Upper lobe of left lung (tissue), 6 donors: ENCODE measurements at regions not wholly inside any gene's neighbourhood (a gene's known extent, or its start where the extent isn't known, plus 50 kb on each side); places are given as distances from the start of the nearest gene placed in this dataset.
"Not testable (repeated sequence)": the region's sequence is repeated elsewhere in the genome, so short reads cannot be mapped to it uniquely, and the experiment has no call there.

Experiments used
- ATAC-seq, 2 donors: fragments of 200-7000 bp; cut with Tn5 transposase; one replicate each; pipeline ENCODE4 v1.9.1; 2022; ENCODE audit warnings: mild to moderate bottlenecking in 2 of 2, moderate library complexity in 2 of 2; ENCODE audit not compliant: low FRiP score in 2 of 2
- DNase-seq, 2 donors: peaks; one replicate each; pipeline ENCODE4 v3.0.0-alpha.2; 2019 to 2020
- H3K27ac ChIP-seq, 4 donors: fragments of 200-600 bp; sonication (generic); one replicate each; pipeline ENCODE4 v1.5.1; 2016 to 2019
- H3K27me3 ChIP-seq, 4 donors: fragments of 200-600 bp; sonication (generic); one replicate each; pipeline ENCODE4 v1.5.1; 2017 to 2019
- H3K36me3 ChIP-seq, 4 donors: fragments of 200-600 bp; sonication (generic); one replicate each; pipeline ENCODE4 v1.5.1; 2016 to 2019
- H3K4me1 ChIP-seq, 4 donors: fragments of 200-600 bp; sonication (generic); one replicate each; pipeline ENCODE4 v1.5.1; 2018 to 2019
- H3K4me3 ChIP-seq, 4 donors: fragments of 200-600 bp; sonication (generic); one replicate each; pipeline ENCODE4 v1.5.1; 2017 to 2019; ENCODE audit warnings: mild to moderate bottlenecking in 2 of 4, moderate library complexity in 1 of 4
- H3K9me3 ChIP-seq, 4 donors: fragments of 200-600 bp; sonication (generic); one replicate each; pipeline ENCODE4 v1.5.1; 2018 to 2019
- EP300 ChIP-seq, 4 donors: sonication (generic); formaldehyde crosslinking; IDR thresholded peaks; one replicate each; pipeline ENCODE4 v1.5.1; 2017; ENCODE audit warnings: antibody characterized with exemption in 4 of 4, control low read depth in 2 of 4
- POLR2A ChIP-seq, 4 donors: fragments of 450-650 bp; IDR thresholded peaks; one replicate each; pipeline ENCODE4 v1.5.1; 2016 to 2017; ENCODE audit warnings: antibody characterized with exemption in 4 of 4, mild to moderate bottlenecking in 2 of 4
- POLR2AphosphoS5 ChIP-seq, 2 donors: sonication (generic); formaldehyde crosslinking; IDR thresholded peaks; one replicate each; pipeline ENCODE4 v1.5.1; 2017; ENCODE audit warnings: antibody characterized with exemption in 2 of 2
- WGBS, 2 donors: methylation state at CpG; one replicate each; pipeline ENCODE4 v1.1.5; 2017 to 2018; 5-methylcytosine and 5-hydroxymethylcytosine counted together
- TF ChIP-seq, protein P1 (sequence below), 6 experiments: fragments of 450-650 bp in 4 of 6; fragments of 200-600 bp in 2 of 6; sonication (generic) in 2 of 6; IDR thresholded peaks; one replicate each; pipeline ENCODE4 v1.5.1; 2016 to 2019; ENCODE audit warnings: antibody characterized with exemption in 6 of 6
- donor health status: DM: no; HTN: no; CAD: no; lungs with moderate emphysema.
- donor health status: DM: no; HTN: yes; CAD: no; lungs with severe emphysema.

GRCh38 chrX:76550016-76550415 is 122.5 kb downstream of the MAGEE1 start:
- ATAC-seq (no peak), DNase-seq (no peak)
- Histone ChIP-seq H3K27ac (no peak overlapping the region), H3K4me3 (no peak overlapping the region), H3K4me1 (no peaks in the 10 kb centered on the region), H3K36me3 (no peaks in the 10 kb centered on the region), H3K27me3 (no peaks in the 10 kb centered on the region), H3K9me3 (peaks cover 0 to 24% (median 6%) of the 10 kb centered on the region in 4 donors)
- WGBS, 2 donors: 40 to 80% methylated on average over 1 to 3 of the region's 3 CpGs
- TF ChIP-seq POLR2A (IDR thresholded peaks at IDR 0.05) (no peak), POLR2AphosphoS5 (IDR thresholded peaks at IDR 0.05) (no peak)
- TF ChIP-seq, protein P1, sequence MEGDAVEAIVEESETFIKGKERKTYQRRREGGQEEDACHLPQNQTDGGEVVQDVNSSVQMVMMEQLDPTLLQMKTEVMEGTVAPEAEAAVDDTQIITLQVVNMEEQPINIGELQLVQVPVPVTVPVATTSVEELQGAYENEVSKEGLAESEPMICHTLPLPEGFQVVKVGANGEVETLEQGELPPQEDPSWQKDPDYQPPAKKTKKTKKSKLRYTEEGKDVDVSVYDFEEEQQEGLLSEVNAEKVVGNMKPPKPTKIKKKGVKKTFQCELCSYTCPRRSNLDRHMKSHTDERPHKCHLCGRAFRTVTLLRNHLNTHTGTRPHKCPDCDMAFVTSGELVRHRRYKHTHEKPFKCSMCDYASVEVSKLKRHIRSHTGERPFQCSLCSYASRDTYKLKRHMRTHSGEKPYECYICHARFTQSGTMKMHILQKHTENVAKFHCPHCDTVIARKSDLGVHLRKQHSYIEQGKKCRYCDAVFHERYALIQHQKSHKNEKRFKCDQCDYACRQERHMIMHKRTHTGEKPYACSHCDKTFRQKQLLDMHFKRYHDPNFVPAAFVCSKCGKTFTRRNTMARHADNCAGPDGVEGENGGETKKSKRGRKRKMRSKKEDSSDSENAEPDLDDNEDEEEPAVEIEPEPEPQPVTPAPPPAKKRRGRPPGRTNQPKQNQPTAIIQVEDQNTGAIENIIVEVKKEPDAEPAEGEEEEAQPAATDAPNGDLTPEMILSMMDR (IDR thresholded peaks at IDR 0.05): no peak

DNA sequence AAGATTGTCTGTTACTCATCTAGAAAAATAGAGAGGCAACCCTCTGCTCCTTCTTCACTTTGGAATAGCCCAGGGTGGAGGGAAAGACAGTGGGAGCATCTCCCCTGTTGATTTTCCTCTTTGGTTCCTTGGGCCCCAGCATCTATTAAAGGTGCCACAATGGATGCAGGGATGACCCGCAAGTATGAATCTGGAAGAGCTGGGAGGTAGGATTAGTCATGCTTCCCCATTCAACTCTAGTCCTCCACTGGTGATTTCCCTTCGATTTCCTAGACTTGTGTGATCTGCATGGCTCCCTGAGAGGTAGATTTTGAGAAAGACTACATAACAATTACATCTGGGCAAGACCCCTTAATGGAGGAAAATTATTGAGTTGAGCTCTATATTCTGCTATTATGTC is 127.8 kb downstream of the MAGEE1 start:
- no peak overlapping the region for H3K4me3 ChIP-seq
- no peak for ATAC-seq
- no peaks in the 10 kb centered on the region for H3K27me3 ChIP-seq
- no peaks in the 10 kb centered on the region for H3K36me3 ChIP-seq
- TF ChIP-seq EP300 (IDR thresholded peaks at IDR 0.05) (no peak), POLR2A (IDR thresholded peaks at IDR 0.05) (no peak), POLR2AphosphoS5 (IDR thresholded peaks at IDR 0.05) (no peak)
- TF ChIP-seq, protein P1 (IDR thresholded peaks at IDR 0.05): no peak
- peaks cover 2 to 59% (median 13%) of the 10 kb centered on the region in 4 donors for H3K9me3 ChIP-seq
- no peak for DNase-seq
- H3K4me1 ChIP-seq: no peaks in the 10 kb centered on the region
- 70 to 100% methylated on average over 2 of the region's 2 CpGs for WGBS, 2 donors
- no peak overlapping the region for H3K27ac ChIP-seq

GRCh38 chrX:76555816-76556215 is 128.3 kb downstream of the MAGEE1 start:
- Histone ChIP-seq H3K4me3 (no peak overlapping the region), H3K27me3 (no peaks in the 10 kb centered on the region), H3K36me3 (no peaks in the 10 kb centered on the region), H3K27ac (no peak overlapping the region), H3K9me3 (peaks cover 2 to 64% (median 13%) of the 10 kb centered on the region in 4 donors), H3K4me1 (no peaks in the 10 kb centered on the region)
- DNase-seq (no peak), ATAC-seq (no peak)
- TF ChIP-seq POLR2AphosphoS5 (IDR thresholded peaks at IDR 0.05): no peak
- TF ChIP-seq EP300 (IDR thresholded peaks at IDR 0.05): no peak
- no peak for TF ChIP-seq POLR2A (IDR thresholded peaks at IDR 0.05)
- TF ChIP-seq, protein P1 (IDR thresholded peaks at IDR 0.05): no peak
- 11 to 16% methylated on average over 4 of the region's 4 CpGs for WGBS, 2 donors

DNA sequence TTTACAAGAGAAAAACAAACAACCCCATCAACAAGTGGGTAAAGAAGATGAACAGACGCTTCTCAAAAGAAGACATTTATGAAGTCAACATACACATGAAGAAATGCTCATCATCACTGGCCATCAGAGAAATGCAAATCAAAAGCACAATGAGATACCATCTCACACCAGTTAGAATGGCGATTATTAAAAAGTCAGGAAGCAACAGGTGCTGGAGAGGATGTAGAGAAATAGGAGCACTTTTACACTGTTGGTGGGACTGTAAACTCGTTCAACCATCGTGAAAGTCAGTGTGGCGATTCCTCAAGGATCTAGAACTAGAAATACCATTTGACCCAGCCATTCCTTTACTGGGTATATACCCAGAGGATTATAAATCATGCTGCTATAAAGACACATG is 137.3 kb downstream of the MAGEE1 start:
- not testable (repeated sequence) for H3K4me3 ChIP-seq, H3K27ac ChIP-seq, H3K36me3 ChIP-seq, H3K27me3 ChIP-seq, ATAC-seq, H3K4me1 ChIP-seq, DNase-seq
- 66 to 77% methylated on average over 5 of the region's 5 CpGs for WGBS, 2 donors
- H3K9me3 ChIP-seq: peaks cover 0 to 23% (median 0%) of the 10 kb centered on the region in 4 donors

- H3K36me3 ChIP-seq: no peaks in the 10 kb centered on the region
- H3K4me3 ChIP-seq: no peak overlapping the region
- TF ChIP-seq POLR2AphosphoS5 (IDR thresholded peaks at IDR 0.05) (no peak), POLR2A (IDR thresholded peaks at IDR 0.05) (no peak), EP300 (IDR thresholded peaks at IDR 0.05) (no peak)
- TF ChIP-seq, protein P1 (IDR thresholded peaks at IDR 0.05): no peak
- no peaks in the 10 kb centered on the region for H3K9me3 ChIP-seq
- no peak for ATAC-seq
- WGBS, 2 donors: 44 to 73% methylated on average over 1 of the region's 1 CpG
- no peaks in the 10 kb centered on the region for H3K27me3 ChIP-seq
- H3K4me1 ChIP-seq: no peaks in the 10 kb centered on the region
- no peak for DNase-seq
- no peak overlapping the region for H3K27ac ChIP-seq
Observed at GRCh38 chrX:76605390-76605789, 177.9 kb downstream of the MAGEE1 start.
